ENCODE measurements at regions not wholly inside any gene's neighbourhood (a gene's known extent, or its start where the extent isn't known, plus 50 kb on each side); places are given as distances from the start of the nearest gene placed in this dataset.
A peak's percentile ranks its signal among the peaks of the same experiment; 100 is the strongest.

DNA sequence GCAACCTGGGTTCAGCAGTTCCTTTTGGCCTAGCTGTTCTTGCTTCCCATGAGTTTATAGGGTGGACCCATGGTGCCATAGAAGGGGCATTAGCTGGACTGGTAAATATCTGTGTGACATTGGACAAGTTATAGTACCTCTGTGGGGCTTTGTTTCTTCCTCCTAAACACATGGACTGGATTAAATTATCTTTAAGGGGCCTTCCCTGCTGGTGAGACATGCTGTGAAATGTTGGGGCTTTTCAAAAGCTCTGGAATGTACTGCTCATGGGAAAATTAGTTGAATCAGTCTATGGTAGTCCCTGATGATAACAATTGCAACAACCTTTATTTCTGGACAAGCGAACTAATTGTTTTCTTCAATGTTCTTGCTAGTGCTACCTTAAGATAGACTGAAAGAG, 276.2 kb downstream of the BLID start:
- Histone ChIP-seq H3K27me3 (ENCODE audit: control insufficient read depth in 3 of 3, insufficient read depth in 3 of 3, low read length in 2 of 3) (no peaks in the 10 kb centered on the region), H3K36me3 (ENCODE audit: control insufficient read depth in 4 of 4, insufficient read depth in 4 of 4, low read length in 4 of 4) (no peaks in the 10 kb centered on the region), H3K9me3 (ENCODE audit: control insufficient read depth in 4 of 4, insufficient read depth in 3 of 4, low read length in 3 of 4) (peaks cover 0 to 2% (median 0%) of the 10 kb centered on the region in 4 donors), H3K4me1 (ENCODE audit: control insufficient read depth in 5 of 5, insufficient read depth in 5 of 5, low read length in 5 of 5) (no peaks in the 10 kb centered on the region), H3K9ac (ENCODE audit: insufficient read depth in 1 of 2, low read length in 2 of 2) (no peak overlapping the region), H3K27ac (ENCODE audit: low read depth in 1 of 2, low read length in 1 of 2) (no peak overlapping the region), H3K4me3 (no peak overlapping the region)
- DNase-seq (no peak), ATAC-seq (ENCODE audit: insufficient read depth, low FRiP score) (no peak)
- 88 to 96% methylated on average over 1 of the region's 1 CpG for WGBS, 2 donors
- TF ChIP-seq, protein P1, sequence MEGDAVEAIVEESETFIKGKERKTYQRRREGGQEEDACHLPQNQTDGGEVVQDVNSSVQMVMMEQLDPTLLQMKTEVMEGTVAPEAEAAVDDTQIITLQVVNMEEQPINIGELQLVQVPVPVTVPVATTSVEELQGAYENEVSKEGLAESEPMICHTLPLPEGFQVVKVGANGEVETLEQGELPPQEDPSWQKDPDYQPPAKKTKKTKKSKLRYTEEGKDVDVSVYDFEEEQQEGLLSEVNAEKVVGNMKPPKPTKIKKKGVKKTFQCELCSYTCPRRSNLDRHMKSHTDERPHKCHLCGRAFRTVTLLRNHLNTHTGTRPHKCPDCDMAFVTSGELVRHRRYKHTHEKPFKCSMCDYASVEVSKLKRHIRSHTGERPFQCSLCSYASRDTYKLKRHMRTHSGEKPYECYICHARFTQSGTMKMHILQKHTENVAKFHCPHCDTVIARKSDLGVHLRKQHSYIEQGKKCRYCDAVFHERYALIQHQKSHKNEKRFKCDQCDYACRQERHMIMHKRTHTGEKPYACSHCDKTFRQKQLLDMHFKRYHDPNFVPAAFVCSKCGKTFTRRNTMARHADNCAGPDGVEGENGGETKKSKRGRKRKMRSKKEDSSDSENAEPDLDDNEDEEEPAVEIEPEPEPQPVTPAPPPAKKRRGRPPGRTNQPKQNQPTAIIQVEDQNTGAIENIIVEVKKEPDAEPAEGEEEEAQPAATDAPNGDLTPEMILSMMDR (IDR thresholded peaks at IDR 0.05; ENCODE audit: control extremely low read depth, extremely low read depth): no peak

DNA sequence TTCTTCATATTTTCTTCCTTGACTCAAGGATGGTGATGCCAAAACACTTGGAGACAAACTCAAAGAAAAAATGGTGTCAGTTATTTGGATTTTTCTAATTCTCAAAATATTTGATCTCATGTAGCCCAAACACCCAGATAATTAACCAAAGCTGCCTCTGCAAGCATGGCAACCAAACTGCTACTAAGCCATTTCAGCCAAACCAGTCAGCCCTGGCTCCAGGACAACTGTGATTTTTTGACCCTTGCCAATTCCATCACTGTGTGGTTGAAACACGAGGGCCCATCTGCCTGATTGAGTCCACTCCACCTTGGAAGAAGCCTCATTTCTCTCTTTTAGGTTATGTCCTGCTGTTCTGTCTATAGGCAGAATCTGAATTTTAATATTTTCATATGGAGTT, 277.4 kb downstream of the BLID start:
- no peak for DNase-seq
- Histone ChIP-seq H3K36me3 (ENCODE audit: control insufficient read depth in 4 of 4, insufficient read depth in 4 of 4, low read length in 4 of 4) (no peaks in the 10 kb centered on the region), H3K4me1 (ENCODE audit: control insufficient read depth in 5 of 5, insufficient read depth in 5 of 5, low read length in 5 of 5) (no peaks in the 10 kb centered on the region), H3K9me3 (ENCODE audit: control insufficient read depth in 4 of 4, insufficient read depth in 3 of 4, low read length in 3 of 4) (peaks cover 0 to 4% (median 1%) of the 10 kb centered on the region in 4 donors), H3K27ac (ENCODE audit: low read depth in 1 of 2, low read length in 1 of 2) (no peak overlapping the region), H3K27me3 (ENCODE audit: control insufficient read depth in 3 of 3, insufficient read depth in 3 of 3, low read length in 2 of 3) (no peaks in the 10 kb centered on the region), H3K9ac (ENCODE audit: insufficient read depth in 1 of 2, low read length in 2 of 2) (no peak overlapping the region), H3K4me3 (no peak overlapping the region)
- ATAC-seq (ENCODE audit: insufficient read depth, low FRiP score): no peak
- TF ChIP-seq, protein P1 (IDR thresholded peaks at IDR 0.05; ENCODE audit: control extremely low read depth, extremely low read depth): no peak
- WGBS, 2 donors: 77 to 89% methylated on average over 1 of the region's 1 CpG

DNA sequence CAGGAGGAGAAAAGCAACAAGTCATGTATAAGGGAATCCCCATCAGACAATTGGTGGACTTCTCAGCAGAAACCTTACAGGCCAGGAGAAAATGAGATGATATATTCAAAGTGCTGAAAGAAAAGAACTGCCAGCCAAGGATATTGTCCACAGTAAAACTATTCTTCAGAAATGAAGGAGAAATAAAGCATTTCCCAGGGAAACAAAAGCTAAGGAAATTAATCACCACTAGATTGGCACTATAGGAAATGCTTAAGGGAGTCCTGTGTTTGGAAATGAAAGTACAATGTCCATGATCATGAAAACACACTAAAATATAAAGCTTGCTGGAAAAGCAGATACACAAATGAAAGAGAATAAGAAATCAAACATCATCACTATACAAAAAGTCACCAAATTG, 282.0 kb downstream of the BLID start:
- H3K9me3 ChIP-seq (ENCODE audit: control insufficient read depth in 4 of 4, insufficient read depth in 3 of 4, low read length in 3 of 4): peaks cover 0 to 9% (median 1%) of the 10 kb centered on the region in 4 donors
- no peak overlapping the region for H3K4me3 ChIP-seq
- H3K27me3 ChIP-seq (ENCODE audit: control insufficient read depth in 3 of 3, insufficient read depth in 3 of 3, low read length in 2 of 3): no peaks in the 10 kb centered on the region
- no peak for ATAC-seq (ENCODE audit: insufficient read depth, low FRiP score)
- H3K36me3 ChIP-seq (ENCODE audit: control insufficient read depth in 4 of 4, insufficient read depth in 4 of 4, low read length in 4 of 4): no peaks in the 10 kb centered on the region
- no peak overlapping the region for H3K9ac ChIP-seq (ENCODE audit: insufficient read depth in 1 of 2, low read length in 2 of 2)
- peaks cover 0 to 1% (median 0%) of the 10 kb centered on the region in 5 donors for H3K4me1 ChIP-seq (ENCODE audit: control insufficient read depth in 5 of 5, insufficient read depth in 5 of 5, low read length in 5 of 5)
- TF ChIP-seq, protein P1 (IDR thresholded peaks at IDR 0.05; ENCODE audit: control extremely low read depth, extremely low read depth): no peak
- no peak overlapping the region for H3K27ac ChIP-seq (ENCODE audit: low read depth in 1 of 2, low read length in 1 of 2)
- DNase-seq: no peak

DNA sequence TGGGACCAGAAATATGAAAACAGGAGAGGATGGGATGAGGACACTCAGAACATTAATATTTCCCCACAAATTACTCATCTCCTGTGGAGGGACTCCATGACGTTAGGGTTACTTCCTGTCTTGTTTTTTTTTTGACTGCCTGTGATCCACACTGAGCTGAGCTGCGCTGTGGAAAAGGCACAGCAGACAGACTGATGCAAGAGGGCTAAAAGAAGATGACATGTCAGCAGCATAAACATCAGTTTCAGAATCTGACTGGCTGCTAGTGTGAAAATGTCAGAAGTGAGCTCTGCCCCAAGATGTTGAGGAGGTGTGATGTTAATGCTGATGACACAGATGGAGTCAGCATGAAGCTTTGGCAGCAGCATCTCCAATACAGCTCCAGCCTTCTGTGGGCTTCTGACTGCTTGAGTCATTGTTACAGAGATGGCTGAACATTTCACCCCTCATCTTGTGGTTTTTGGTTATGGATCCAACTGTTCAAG, 286.8 kb downstream of the BLID start:
- no peaks in the 10 kb centered on the region for H3K36me3 ChIP-seq (ENCODE audit: control insufficient read depth in 4 of 4, insufficient read depth in 4 of 4, low read length in 4 of 4)
- peaks cover 0 to 9% (median 0%) of the 10 kb centered on the region in 4 donors for H3K9me3 ChIP-seq (ENCODE audit: control insufficient read depth in 4 of 4, insufficient read depth in 3 of 4, low read length in 3 of 4)
- DNase-seq: peak; percentile 40 to 93 (median 82)
- no peak overlapping the region for H3K27ac ChIP-seq (ENCODE audit: low read depth in 1 of 2, low read length in 1 of 2)
- H3K9ac ChIP-seq (ENCODE audit: insufficient read depth in 1 of 2, low read length in 2 of 2): no peak overlapping the region
- no peak overlapping the region for H3K4me3 ChIP-seq
- WGBS, 2 donors: 26 to 34% methylated on average over 2 of the region's 2 CpGs
- no peaks in the 10 kb centered on the region for H3K27me3 ChIP-seq (ENCODE audit: control insufficient read depth in 3 of 3, insufficient read depth in 3 of 3, low read length in 2 of 3)
- ATAC-seq (ENCODE audit: insufficient read depth, low FRiP score): peak; percentile 77
- TF ChIP-seq, protein P1 (IDR thresholded peaks at IDR 0.05; ENCODE audit: control extremely low read depth, extremely low read depth): no peak
- peaks cover 0 to 4% (median 0%) of the 10 kb centered on the region in 5 donors for H3K4me1 ChIP-seq (ENCODE audit: control insufficient read depth in 5 of 5, insufficient read depth in 5 of 5, low read length in 5 of 5)
